Islet precursor cell (in vitro differentiated cells): ENCODE measurements at regions not wholly inside any gene's neighbourhood (a gene's known extent, or its start where the extent isn't known, plus 50 kb on each side); places are given as distances from the start of the nearest gene placed in this dataset.
"Not testable (repeated sequence)": the region's sequence is repeated elsewhere in the genome, so short reads cannot be mapped to it uniquely, and the experiment has no call there.

Experiments used
- DNase-seq: peaks from one replicate; pipeline ENCODE4 v3.0.0-alpha.2; 2018

GRCh38 chr6:60574723-60575122, 1711.3 kb downstream of the KHDRBS2 start:
- DNase-seq, result not testable (repeated sequence)

- DNase-seq, result peak; percentile 57
Observed at GRCh38 chr6:60572607-60573006, 1713.4 kb downstream of the KHDRBS2 start.

GRCh38 chr6:60571293-60572016, 1714.6 kb downstream of the KHDRBS2 start:
- peak; percentile 56 for DNase-seq

GRCh38 chr6:60570599-60570998, 1715.4 kb downstream of the KHDRBS2 start:
- DNase-seq, result not testable (repeated sequence)

GRCh38 chr6:60567447-60568187, 1718.4 kb downstream of the KHDRBS2 start:
- not testable (repeated sequence) for DNase-seq

- not testable (repeated sequence) for DNase-seq
Observed at GRCh38 chr6:60566387-60566786, 1719.6 kb downstream of the KHDRBS2 start.

- not testable (repeated sequence) for DNase-seq
Observed at GRCh38 chr6:60559702-60560101, 1726.3 kb downstream of the KHDRBS2 start.

GRCh38 chr6:60547340-60547739, 1738.7 kb downstream of the KHDRBS2 start:
- DNase-seq, result not testable (repeated sequence)

- not testable (repeated sequence) for DNase-seq
Observed at GRCh38 chr6:60524770-60525169, 1761.3 kb downstream of the KHDRBS2 start.

GRCh38 chr6:60477747-60478146, 1808.3 kb downstream of the KHDRBS2 start:
- not testable (repeated sequence) for DNase-seq

- not testable (repeated sequence) for DNase-seq
Observed at GRCh38 chr6:60473805-60474204, 1812.2 kb downstream of the KHDRBS2 start.

- not testable (repeated sequence) for DNase-seq
Observed at GRCh38 chr6:60471426-60471825, 1814.6 kb downstream of the KHDRBS2 start.

- not testable (repeated sequence) for DNase-seq
Observed at GRCh38 chr6:60450428-60450827, 1835.6 kb downstream of the KHDRBS2 start.

- DNase-seq, result peak; percentile 36
Observed at GRCh38 chr6:60444532-60444931, 1841.5 kb downstream of the KHDRBS2 start.

GRCh38 chr6:60439709-60440108, 1846.3 kb downstream of the KHDRBS2 start:
- not testable (repeated sequence) for DNase-seq

GRCh38 chr6:60422691-60423090, 1863.3 kb downstream of the KHDRBS2 start:
- not testable (repeated sequence) for DNase-seq

GRCh38 chr6:60416118-60416517, 1869.9 kb downstream of the KHDRBS2 start:
- DNase-seq, result not testable (repeated sequence)

- not testable (repeated sequence) for DNase-seq
Observed at GRCh38 chr6:60408747-60409146, 1877.3 kb downstream of the KHDRBS2 start.

GRCh38 chr6:60403268-60403667, 1882.8 kb downstream of the KHDRBS2 start:
- not testable (repeated sequence) for DNase-seq

GRCh38 chr6:60402490-60402889, 1883.5 kb downstream of the KHDRBS2 start:
- DNase-seq, result not testable (repeated sequence)

- not testable (repeated sequence) for DNase-seq
Observed at GRCh38 chr6:60395261-60395660, 1890.8 kb downstream of the KHDRBS2 start.

GRCh38 chr6:60392969-60393368, 1893.1 kb downstream of the KHDRBS2 start:
- DNase-seq, result not testable (repeated sequence)

- DNase-seq, result not testable (repeated sequence)
Observed at GRCh38 chr6:60389094-60389493, 1896.9 kb downstream of the KHDRBS2 start.

- DNase-seq, result not testable (repeated sequence)
Observed at GRCh38 chr6:60384614-60385013, 1901.4 kb downstream of the KHDRBS2 start.
